HG03342 (cell line): ENCODE measurements at regions not wholly inside any gene's neighbourhood (a gene's known extent, or its start where the extent isn't known, plus 50 kb on each side); places are given as distances from the start of the nearest gene placed in this dataset.

Experiments
- ATAC-seq: cut with Tn5 transposase; IDR thresholded peaks from one replicate; pipeline ENCODE4 v1.9.1; 2021; ENCODE audit warnings: mild to moderate bottlenecking, moderate library complexity; ENCODE audit not compliant: unreplicated experiment

DNA sequence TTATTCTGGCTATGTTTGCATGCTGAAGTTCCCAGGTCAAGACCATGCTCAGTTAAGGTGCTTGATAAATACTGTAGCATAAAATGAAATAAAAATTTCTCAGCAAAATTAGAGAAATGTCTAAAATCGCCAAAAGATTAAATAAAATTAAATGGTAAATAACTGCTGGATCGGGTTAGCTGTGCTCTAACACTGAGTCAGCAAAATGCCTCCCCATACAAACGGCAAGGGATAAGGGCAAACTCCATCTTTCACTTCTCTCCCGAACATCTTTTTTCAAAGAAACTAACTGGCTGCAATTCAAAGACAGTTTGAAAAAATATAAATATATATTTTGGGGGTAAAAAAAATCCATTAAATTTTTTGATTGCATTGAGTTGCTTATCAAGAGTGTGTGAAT is 162.2 kb upstream of the ZFHX3 start:
- ATAC-seq, result no peak

DNA sequence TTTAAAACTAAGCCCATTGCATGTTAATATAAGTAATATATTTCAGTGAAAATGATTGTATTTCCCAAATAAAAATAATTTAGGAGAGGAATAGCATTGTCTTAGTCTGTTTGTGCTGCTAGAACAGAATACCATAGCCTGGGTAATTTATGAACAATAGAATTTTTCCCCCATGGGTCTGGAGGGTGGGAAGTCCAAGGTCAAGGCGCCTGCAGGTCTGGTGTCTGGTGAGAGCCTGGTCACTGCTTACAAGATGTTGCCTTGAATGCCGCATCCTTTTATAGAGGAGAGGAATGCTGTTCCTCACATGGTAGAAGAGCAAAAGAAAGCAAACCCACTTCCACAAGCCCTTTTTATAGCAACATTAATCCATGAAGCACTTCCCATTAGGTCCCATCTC is 161.3 kb upstream of the ZFHX3 start:
- no peak for ATAC-seq

DNA sequence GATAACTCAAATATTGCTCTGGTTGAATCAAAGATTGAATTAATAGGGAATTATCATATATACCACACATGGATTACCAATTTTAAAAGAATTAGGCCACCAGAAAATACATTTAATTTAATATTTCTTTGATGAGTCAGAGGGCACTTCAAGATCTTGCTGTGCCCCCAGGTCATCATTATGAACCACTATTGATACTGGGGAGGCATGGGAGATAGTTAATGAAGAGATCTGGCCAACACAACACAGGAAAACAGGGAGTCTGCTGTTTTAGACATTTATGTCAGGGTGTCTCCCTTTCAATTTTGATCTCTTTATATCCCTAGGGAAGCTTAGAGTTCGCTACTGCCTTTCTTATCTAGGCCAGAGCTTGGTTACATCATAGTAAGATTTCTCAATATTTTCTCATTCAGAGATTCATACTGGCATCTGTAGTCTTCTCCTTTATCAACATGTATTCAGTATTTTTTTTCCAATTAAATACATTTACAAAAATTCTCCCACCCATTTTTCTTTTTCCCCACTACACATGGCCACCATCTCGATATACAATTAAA is 158.3 kb upstream of the ZFHX3 start:
- ATAC-seq, result no peak

DNA sequence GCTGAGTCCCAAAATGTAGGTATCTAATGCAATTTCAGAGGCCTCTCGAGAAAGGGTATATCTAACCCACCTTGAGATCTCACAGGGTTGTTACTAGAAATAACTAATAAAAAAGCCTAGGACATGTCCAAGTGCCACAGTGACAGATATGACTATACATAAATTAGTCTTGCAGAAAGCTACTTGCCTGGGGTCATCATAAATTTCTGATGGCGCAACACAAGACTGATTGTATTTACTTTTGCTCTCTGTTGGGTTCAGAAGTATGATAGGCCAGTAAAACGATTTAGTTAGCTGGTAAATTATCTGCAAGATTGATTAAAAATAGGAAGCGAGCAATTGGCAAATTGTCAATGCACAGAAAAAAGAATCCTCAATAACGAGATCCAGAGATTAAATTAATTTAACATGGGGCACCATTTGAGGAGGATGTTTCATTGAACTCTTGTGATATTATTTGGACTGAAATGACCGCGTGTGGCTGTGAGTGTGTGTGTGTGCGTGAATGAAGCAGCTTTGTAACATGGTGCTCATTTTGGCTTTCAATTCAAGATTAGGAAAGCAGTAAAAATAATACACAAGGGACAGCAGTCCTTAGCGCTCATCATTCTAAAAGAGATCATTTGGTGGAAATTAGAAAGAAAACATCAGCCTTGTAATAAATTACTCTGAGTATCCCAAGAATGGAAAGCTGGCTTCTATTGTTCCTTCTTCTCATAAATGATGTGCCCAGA is 157.4 kb upstream of the ZFHX3 start:
- ATAC-seq, result no peak

DNA sequence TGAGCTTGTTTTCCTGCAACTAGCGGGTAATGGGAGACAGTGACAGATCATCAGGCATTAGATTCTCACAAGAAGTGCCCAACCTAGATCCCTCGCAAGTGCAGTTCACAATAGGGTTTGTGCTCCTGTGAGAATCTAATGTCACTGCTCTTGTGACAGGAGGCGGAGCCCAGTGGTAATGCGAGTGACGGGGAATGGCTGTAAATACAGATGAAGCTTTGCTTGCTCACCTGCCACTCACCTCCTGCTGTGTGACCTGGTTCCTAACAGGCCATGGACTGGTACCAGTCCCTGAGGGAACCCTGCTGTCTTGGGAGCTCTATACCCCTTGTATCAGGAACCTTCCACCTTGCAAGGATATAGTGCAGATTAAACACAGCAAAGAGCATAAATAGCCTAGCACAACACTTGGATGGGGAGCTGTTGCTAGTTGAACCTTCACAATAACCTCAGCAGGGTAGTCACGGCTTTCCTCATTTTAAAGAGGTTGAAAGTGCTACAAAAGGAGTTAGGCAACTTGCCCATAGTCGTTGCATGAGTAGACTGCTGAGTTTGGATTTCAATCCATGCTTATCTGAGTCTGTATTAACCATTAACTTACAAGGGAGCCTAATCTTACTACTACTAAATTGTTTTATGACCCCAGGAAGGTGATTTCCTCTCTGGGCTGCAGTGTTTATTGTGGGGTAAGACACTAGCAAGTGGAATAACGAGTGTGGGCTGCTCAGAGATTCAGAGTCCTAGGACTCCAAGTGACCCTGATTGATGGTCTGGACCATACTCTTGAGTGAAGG is 156.6 kb upstream of the ZFHX3 start:
- no peak for ATAC-seq

DNA sequence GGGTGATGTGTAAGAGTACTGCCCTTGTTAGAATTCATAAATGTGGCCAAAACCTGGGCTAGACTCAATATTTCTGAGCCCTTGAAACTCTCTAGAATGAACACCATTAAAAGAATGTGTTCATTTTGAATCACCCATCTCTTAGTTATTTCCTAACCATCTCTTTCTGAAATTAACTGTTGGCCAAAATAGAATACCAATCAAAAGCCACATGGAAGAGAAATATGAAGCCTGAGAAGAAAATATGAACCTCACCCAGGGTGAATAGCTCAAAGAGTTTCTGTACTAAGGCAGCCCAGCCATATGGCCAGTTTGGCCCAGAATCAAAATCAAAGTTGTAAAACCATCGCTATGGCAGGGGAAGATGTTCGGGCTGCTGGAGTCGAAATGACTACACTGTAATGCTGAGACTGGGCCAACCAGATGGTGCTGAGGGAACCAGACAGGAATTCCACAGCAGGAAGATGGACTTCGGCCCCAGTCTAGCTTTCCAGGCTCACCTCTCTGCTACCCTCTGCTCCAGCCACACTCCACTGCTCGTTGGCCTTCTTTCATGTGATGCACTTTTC is 154.3 kb upstream of the ZFHX3 start:
- ATAC-seq, result no peak

DNA sequence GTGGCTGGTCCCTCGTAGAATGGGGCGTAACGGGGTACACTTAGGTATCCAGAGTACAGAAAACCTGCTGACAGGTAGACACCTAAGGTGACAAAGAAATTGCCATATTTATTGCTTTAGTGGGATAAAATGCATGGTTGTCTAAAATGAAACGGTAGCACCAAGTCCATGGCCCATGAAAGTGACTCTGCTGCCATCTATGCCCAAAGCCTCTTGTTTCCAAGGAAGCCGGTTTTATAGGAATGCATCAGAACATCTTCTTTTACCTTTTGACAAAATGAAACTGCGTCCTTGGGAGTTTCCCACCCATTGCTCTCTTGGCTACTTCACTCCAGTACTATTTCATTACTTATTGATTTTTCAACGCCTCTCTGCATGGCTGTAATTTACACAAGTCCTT is 151.3 kb upstream of the ZFHX3 start:
- no peak for ATAC-seq

DNA sequence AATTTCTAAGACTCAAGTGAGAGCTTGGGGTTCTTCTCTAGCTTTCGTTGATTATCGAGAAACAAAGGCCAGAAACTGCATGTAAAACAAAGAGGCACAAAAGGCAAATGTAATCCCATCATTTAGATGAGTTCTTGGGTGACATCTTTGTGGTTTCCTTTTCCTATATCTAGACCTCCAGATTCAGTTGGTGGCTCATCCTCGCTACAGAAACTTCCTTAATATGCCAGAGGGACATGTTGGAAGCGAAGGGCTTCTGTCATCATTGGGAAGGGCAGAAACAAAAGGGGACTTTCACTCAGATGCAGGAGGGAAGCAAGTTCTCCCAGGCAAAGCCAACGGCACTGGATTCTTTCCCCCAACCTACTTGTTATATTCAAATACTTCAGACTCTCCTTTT is 150.6 kb upstream of the ZFHX3 start:
- ATAC-seq, result no peak

DNA sequence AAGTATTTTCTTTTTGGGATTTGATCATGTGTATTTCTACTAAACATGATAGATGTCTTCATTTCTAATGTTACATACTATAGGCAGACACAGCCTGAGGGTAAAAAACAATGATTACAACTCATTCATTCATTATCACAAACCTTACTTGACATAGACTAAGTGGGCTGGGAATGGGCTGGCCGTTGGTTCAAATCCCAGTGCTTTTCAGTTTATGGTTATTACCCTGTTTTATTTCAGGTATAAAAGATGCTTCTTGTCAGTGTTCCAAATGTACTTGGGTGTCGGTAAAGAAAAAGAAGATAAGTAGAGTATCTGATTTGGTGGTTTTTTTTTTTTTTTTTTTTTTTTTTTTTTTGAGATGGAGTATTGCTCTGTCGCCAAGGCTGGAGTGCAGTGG is 149.7 kb upstream of the ZFHX3 start:
- ATAC-seq, result no peak

DNA sequence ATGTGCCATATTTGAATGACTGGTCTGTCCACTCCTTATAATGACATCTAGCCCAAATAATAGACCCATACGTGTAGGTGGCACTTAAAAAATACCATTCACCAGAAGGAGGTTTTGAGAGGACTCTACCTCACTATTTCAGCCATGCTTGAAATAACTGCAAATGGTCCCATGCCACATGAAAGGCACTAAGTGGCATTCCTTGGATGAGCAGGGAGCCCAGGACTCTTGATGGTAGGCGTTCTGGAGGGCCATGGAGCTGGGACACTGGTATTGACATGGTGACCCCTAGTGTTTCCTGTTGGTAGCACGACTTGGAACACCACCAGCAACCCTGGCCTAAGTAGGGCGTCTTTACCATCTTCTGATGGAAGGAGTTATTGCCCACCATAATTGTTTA is 148.7 kb upstream of the ZFHX3 start:
- ATAC-seq, result peak; percentile 87

DNA sequence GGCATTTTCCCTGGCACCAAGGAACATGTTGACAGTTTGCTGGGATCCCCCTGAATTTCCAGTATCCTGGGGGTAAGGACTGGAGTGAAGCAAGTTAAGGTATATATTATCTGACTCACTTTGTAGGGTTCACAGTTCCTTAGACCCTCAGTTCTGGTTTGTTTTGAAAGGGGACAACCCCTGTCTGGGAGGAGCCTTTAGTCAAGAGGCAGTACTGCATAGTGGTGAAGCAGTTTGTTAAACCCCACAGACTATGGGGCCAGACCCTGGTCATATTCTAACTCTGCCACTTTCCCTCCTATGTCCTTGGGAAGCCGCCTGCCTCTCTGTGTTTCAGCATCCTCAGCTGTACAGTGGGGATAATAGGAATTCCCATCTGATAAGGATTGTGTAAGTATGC is 145.5 kb upstream of the ZFHX3 start:
- ATAC-seq, result no peak

DNA sequence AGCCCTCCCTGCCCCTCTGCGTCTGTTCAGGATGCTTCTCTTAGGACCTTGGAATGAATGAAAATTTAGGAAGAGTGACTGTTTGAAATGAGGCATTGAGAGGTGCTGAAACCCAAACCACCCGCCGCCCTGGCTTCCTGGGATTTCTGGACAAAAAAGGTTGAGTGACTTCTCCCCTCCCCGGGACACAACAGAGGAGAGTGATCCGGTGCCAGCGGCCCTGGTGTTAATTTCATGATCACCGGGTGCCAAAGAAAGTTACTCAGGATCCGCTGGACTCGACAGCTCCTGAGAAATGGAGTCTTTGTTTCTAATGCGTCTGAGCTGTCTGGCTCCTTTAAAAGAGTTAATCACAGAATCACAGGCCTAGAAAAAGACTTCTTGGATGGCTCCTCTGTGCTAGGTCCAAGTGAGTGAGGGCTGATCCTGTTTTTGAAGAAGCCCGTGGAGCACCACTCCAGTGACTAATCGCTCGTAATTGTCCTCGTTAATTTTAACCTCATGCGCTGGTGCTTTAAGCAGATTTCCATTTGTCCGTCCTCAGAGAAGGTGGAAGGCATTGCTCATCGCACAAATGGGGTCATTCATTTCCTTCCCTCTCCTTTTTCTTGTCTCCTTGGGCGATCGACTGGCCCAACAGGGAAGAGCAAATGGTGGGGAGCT is 144.4 kb upstream of the ZFHX3 start:
- ATAC-seq, result no peak

DNA sequence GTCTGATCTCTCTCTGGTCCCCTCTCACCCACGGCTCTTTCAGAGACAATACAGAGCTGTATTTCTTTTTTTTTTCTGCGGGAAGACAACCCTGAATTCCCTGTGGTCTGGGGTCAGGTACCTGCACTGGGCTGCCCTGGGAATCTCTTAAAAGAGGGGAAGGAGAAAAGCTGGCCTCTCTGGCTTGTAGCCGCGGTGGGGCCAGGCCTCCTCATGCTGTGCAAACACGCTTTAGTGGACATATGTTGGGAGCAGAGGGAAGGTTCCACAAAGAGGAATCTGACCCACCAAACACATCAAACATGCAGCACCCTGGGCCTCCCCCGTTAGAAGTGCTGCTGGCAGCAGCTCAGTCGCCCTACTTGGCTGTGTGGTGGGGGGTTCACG is 143.7 kb upstream of the ZFHX3 start:
- no peak for ATAC-seq

DNA sequence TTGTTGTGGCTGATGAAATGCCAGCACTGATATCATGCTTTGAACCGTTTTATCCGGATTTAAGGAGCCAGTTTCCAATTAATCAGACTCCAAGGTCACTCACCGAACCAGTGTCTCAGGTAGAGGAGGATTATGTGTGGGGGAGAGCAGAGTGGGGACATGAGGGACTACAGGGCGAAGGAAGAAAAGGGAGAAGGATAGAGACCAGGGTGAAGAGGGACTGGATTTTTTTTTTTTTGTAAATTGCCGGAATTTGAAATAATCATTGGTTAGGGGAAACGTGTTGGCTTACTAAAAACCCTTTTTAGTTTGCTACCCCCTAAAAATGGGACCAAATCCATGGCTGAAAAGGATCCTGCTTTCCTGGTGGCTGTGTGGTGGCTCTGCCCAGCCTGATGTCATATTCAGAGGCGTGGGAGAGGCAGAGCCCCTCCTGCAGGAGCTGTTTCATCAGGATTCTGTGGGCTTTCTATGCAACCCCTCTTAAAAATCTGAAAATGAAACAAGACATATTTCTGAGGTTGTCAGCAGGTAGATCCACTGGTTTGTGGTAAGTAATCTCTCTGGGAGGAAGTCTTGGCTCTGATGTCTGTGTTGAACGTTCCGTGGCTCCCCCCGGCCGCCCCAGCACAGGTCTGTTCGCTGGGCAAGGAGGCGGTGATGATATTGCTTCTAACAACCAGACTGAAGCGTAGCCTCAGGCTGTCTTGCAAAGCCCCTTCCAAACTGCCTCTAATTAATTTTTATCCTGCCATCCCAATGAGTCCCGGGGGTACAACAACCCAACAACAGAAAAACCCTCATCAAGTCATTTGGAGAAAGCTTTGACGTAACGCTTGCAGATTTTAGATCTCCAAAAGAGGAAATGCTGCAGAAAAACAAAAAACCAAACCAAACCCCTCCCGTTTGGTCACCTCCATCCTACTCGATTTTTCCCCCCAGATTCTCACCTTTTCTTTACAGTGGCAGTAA is 143.0 kb upstream of the ZFHX3 start:
- ATAC-seq, result no peak

DNA sequence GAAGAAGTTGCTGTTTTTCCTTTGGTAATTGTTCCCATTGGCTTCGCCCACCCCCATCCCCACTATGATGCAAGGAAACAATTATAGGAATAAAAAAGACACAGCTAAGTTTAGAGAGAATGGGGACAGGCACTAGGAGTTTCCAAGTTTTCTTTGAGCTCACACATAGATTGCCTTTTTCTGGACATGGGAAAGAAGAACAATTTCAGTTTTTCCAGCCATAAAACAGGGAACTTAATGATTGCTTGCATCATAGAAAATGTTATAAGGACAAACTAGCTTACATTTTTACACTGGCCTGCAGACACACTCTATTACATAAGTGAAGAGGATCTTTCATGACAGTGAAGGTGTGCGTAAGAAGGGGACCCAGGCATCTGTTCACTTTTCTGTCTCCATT is 142.3 kb upstream of the ZFHX3 start:
- no peak for ATAC-seq

DNA sequence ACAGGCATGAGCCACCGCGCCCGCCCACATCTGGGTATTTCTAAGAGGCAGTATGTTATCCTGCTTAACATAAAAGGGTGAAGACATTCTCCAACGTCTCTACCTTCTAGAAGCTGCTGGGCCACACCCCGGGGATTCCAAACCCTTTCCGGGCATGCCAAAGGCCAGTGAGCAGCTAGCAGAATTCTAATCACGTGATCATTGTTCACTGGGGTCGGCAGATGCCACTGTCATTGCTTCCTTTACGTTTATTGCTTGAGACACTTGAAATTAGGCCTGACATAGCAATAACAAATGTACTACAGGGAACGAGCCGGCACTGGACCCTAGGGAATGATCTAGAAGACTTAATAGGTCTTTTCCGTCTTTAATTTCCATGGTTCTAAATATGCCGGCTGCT is 141.2 kb upstream of the ZFHX3 start:
- ATAC-seq, result no peak

DNA sequence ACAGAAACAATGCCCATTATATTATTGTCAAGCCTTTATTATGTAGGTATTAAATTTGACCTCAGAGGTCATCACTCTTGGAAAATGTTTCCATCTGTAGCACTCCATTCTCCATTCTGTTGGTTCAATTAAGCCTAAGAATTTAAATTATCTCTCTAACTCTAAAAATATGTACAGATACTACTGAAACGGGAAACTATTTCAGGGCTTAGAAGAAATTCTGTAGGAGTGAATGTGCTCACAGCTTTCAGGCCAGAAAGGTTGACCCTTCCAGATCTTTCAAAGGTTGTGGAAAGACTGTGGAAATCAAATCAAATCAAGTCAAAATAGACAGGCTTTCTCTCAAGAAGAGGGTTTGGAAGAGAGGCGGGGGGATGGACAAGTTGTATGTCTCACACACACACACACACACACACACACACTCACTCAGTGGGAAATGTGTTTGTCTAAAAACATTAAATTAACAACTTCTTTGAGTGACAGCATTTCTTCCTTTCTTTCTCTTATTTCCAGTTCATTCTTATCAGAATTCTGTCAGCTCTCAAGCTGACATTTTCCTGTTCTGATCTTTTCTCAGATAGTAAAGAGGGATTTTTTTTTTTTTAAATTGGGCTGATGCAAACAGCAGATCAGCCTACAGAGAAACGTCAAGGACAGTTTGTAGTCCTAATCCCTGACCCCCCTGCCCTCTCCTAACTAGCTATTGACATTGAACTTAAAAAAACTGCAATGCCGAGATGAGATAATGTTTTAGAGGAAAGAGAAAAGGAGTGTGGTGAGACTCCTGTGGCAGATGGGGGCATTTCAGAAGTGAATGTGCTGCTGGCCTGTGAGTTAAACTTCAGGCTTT is 139.0 kb upstream of the ZFHX3 start:
- ATAC-seq, result no peak

DNA sequence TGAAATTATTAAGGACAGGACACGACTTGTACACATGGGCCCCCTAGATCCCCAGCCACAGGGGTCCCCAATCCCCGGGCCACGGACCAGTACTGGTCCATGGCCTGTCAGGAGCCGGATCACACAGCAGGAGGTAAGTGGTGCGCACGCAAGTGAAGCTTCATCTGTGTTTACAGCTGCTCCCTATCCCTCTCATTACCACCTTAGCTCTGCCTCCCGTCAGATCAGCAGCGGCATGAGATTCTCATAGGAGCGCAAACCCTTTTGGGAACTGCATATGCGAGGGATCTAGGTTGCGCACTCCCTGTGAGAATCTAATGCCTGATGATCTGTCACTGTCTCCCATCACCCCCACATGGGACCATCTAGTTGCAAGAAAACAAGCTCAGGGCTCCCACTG is 137.8 kb upstream of the ZFHX3 start:
- no peak for ATAC-seq

DNA sequence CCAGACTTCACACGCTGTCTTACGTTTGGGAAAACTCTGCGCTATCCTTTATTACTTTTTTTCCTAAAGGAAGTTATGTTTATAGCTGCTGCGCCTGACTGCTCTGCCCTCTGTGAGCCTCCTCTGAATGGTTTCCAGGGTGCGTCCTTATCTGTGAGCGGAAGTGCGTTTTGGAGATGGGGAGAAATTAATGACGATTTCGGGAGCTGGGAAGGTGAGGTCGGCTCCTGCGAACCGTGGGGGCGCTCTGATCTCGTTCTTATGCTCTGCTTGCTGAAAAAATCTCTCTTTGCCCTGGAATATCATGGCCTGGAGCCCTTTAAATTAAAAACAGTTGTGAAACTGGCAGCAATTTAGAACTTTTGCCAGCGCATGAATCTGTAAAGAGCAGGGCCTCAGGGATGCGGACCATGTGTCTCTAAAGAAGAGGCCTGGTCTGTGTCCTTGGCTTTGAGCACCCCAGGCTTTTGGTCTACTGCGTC is 135.7 kb upstream of the ZFHX3 start:
- ATAC-seq, result no peak
